OCI-LY3 (cell line): ENCODE measurements at regions not wholly inside any gene's neighbourhood (a gene's known extent, or its start where the extent isn't known, plus 50 kb on each side); places are given as distances from the start of the nearest gene placed in this dataset.

ENCODE experiments used
- EZH2phosphoT487 ChIP-seq: fragments of 200-600 bp; shearing (Covaris generic); IDR thresholded peaks from 2 replicates; pipeline ENCODE4 v1.6.1; 2018; ENCODE audit warnings: antibody characterized with exemption, mixed run types, low read depth
- TF ChIP-seq, protein P1 (sequence below): fragments of 200-600, 300-600 bp; sonication (generic); IDR thresholded peaks from 2 replicates; pipeline ENCODE4 v1.5.1; 2014; ENCODE audit warnings: antibody characterized with exemption, low read length, low read depth

DNA sequence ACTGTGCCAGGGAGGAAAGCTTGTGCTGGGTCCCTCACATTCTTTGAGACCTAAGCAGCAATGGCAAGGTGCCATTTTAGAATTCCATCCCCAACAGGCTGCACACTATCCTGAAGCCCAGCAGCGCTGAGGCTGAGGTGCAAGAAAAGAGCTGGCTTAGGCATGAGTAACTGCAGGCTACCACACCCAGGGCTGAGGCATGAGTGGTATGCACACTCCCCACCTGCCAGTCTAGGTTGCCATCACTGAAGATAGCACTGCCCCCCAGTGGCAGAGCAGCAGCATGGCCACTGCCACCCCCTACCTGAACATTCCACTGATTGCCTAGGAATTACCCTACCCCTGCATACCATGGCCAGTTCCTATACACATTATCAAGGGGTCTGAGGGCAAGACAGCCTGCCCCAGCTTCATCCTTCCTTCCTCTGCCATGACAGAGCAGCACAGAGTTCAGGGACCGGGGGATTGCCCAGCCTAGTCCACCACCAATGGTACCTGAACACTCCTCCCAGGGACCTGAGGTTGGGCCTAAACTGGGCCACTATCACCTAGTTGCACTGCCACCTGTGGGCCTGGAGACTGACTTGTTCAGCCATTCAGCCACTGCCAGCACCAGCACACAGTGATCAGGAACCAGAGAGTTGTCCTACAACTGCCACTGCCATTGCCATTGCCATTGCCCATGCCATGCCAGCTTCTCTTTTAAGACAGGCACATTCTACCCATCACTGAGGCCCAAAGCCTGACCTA is 129.8 kb downstream of the SATB1 start:
- TF ChIP-seq, protein P1, sequence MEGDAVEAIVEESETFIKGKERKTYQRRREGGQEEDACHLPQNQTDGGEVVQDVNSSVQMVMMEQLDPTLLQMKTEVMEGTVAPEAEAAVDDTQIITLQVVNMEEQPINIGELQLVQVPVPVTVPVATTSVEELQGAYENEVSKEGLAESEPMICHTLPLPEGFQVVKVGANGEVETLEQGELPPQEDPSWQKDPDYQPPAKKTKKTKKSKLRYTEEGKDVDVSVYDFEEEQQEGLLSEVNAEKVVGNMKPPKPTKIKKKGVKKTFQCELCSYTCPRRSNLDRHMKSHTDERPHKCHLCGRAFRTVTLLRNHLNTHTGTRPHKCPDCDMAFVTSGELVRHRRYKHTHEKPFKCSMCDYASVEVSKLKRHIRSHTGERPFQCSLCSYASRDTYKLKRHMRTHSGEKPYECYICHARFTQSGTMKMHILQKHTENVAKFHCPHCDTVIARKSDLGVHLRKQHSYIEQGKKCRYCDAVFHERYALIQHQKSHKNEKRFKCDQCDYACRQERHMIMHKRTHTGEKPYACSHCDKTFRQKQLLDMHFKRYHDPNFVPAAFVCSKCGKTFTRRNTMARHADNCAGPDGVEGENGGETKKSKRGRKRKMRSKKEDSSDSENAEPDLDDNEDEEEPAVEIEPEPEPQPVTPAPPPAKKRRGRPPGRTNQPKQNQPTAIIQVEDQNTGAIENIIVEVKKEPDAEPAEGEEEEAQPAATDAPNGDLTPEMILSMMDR: peak; percentile 96
- TF ChIP-seq EZH2phosphoT487: no peak
